Fibroblast of lung (primary cell): ENCODE measurements at regions not wholly inside any gene's neighbourhood (a gene's known extent, or its start where the extent isn't known, plus 50 kb on each side); places are given as distances from the start of the nearest gene placed in this dataset.

Experiments used
- DNase-seq, 2 donors: peaks; one replicate each; pipeline versions ENCODE4 v3.0.0 to v3.0.0-alpha.2; 2010; ENCODE audit warnings: low read depth in 2 of 2
- H2AFZ ChIP-seq: 2 replicates; pipeline ENCODE4 v1.5.1; 2012; ENCODE audit warnings: low read length, control low read depth, inconsistent platforms
- H3K27ac ChIP-seq: 2 replicates; pipeline ENCODE4 v1.5.1; 2011; ENCODE audit warnings: low read length, control low read depth; ENCODE audit not compliant: insufficient read depth
- H3K27me3 ChIP-seq: 2 replicates; pipeline ENCODE4 v1.5.1; 2011; ENCODE audit warnings: mild to moderate bottlenecking, low read length; ENCODE audit not compliant: control insufficient read depth, insufficient read depth
- H3K36me3 ChIP-seq: 2 replicates; pipeline ENCODE4 v1.5.1; 2011; ENCODE audit warnings: low read length; ENCODE audit not compliant: control insufficient read depth, insufficient read depth
- H3K4me1 ChIP-seq: 2 replicates; pipeline ENCODE4 v1.5.1; 2011; ENCODE audit warnings: low read length; ENCODE audit not compliant: control insufficient read depth, insufficient read depth; ENCODE audit errors: extremely low read depth
- H3K4me2 ChIP-seq: 2 replicates; pipeline ENCODE4 v1.5.1; 2011; ENCODE audit warnings: low read length, control low read depth; ENCODE audit not compliant: insufficient read depth; ENCODE audit errors: extremely low read depth
- H3K4me3 ChIP-seq, 4 experiments: fragments of 200-600 bp in 1 of 4; sonication (generic) in 1 of 4; replicated peaks in 1 of 4; 2 replicates each; pipeline ENCODE4 v1.5.1; 2011 to 2016; ENCODE audit warnings: low read length in 4 of 4, low read depth in 3 of 4, mild to moderate bottlenecking in 3 of 4, control low read depth in 2 of 4, inconsistent platforms in 1 of 4, mixed read lengths in 1 of 4; ENCODE audit not compliant: insufficient read depth in 1 of 4; ENCODE audit errors: control extremely low read depth in 1 of 4
- H3K79me2 ChIP-seq: 2 replicates; pipeline ENCODE4 v1.5.1; 2012; ENCODE audit warnings: mild to moderate bottlenecking, low read length, inconsistent platforms; ENCODE audit not compliant: control insufficient read depth, insufficient read depth
- H3K9ac ChIP-seq: 2 replicates; pipeline ENCODE4 v1.5.1; 2011; ENCODE audit warnings: mild to moderate bottlenecking, low read length, control low read depth; ENCODE audit not compliant: insufficient read depth
- H3K9me3 ChIP-seq: 2 replicates; pipeline ENCODE4 v1.5.1; 2012; ENCODE audit warnings: low read depth, low read length; ENCODE audit not compliant: control insufficient read depth, insufficient read depth
- H4K20me1 ChIP-seq: 2 replicates; pipeline ENCODE4 v1.5.1; 2011; ENCODE audit warnings: low read length; ENCODE audit not compliant: control insufficient read depth, insufficient read depth; ENCODE audit errors: extremely low read depth
- CTCF ChIP-seq, 2 donors: IDR thresholded peaks in 1 of 2; conservative IDR thresholded peaks in 1 of 2; 1 replicate in 1 of 2; 2 replicates in 1 of 2; pipeline ENCODE4 v1.5.1; 2011 to 2012; ENCODE audit warnings: low read length in 2 of 2, control low read depth in 1 of 2, inconsistent platforms in 1 of 2, low read depth in 1 of 2, mild to moderate bottlenecking in 1 of 2
- EZH2 ChIP-seq: IDR thresholded peaks from 2 replicates; pipeline ENCODE4 v1.5.1; 2012; ENCODE audit warnings: low read length, control low read depth, mild to moderate bottlenecking; ENCODE audit errors: missing control alignments

GRCh38 chrX:39204945-39205344, 403.7 kb downstream of the MID1IP1 start:
- TF ChIP-seq EZH2 (no peak), CTCF (conservative IDR thresholded peaks at IDR 0.05 in 1 of 2, IDR thresholded peaks at IDR 0.05 in 1 of 2; ENCODE audit: low read depth in 1 of 2, low read length in 2 of 2) (no peak)
- Histone ChIP-seq H3K9me3 (no peaks in the 10 kb centered on the region), H3K79me2 (no peaks in the 10 kb centered on the region), H3K4me2 (no peak overlapping the region), H4K20me1 (no peaks in the 10 kb centered on the region), H3K36me3 (no peaks in the 10 kb centered on the region), H3K9ac (no peak overlapping the region), H2AFZ (no peak overlapping the region), H3K27ac (no peak overlapping the region), H3K4me1 (no peaks in the 10 kb centered on the region), H3K27me3 (no peaks in the 10 kb centered on the region), H3K4me3 (no peak overlapping the region)
- no peak for DNase-seq

GRCh38 chrX:39205467-39205866, 404.2 kb downstream of the MID1IP1 start:
- Histone ChIP-seq H3K9ac (no peak overlapping the region), H3K27ac (no peak overlapping the region), H3K9me3 (no peaks in the 10 kb centered on the region), H3K4me2 (no peak overlapping the region), H3K79me2 (no peaks in the 10 kb centered on the region), H3K27me3 (no peaks in the 10 kb centered on the region), H4K20me1 (no peaks in the 10 kb centered on the region), H3K36me3 (no peaks in the 10 kb centered on the region), H3K4me1 (no peaks in the 10 kb centered on the region), H2AFZ (no peak overlapping the region), H3K4me3 (no peak overlapping the region)
- peak in 1 of 2 donors; percentile 47 for DNase-seq
- no peak for TF ChIP-seq CTCF (conservative IDR thresholded peaks at IDR 0.05 in 1 of 2, IDR thresholded peaks at IDR 0.05 in 1 of 2; ENCODE audit: low read depth in 1 of 2, low read length in 2 of 2)
- TF ChIP-seq EZH2: no peak

GRCh38 chrX:39206399-39207145, 405.3 kb downstream of the MID1IP1 start:
- Histone ChIP-seq H3K4me3 (no peak overlapping the region), H4K20me1 (no peaks in the 10 kb centered on the region), H3K27me3 (no peaks in the 10 kb centered on the region), H3K27ac (no peak overlapping the region), H3K9me3 (no peaks in the 10 kb centered on the region), H2AFZ (no peak overlapping the region), H3K4me2 (no peak overlapping the region), H3K79me2 (no peaks in the 10 kb centered on the region), H3K9ac (no peak overlapping the region), H3K36me3 (no peaks in the 10 kb centered on the region), H3K4me1 (no peaks in the 10 kb centered on the region)
- DNase-seq: no peak
- TF ChIP-seq EZH2: no peak
- no peak for TF ChIP-seq CTCF (conservative IDR thresholded peaks at IDR 0.05 in 1 of 2, IDR thresholded peaks at IDR 0.05 in 1 of 2; ENCODE audit: low read depth in 1 of 2, low read length in 2 of 2)
